ENCODE measurements at regions not wholly inside any gene's neighbourhood (a gene's known extent, or its start where the extent isn't known, plus 50 kb on each side); places are given as distances from the start of the nearest gene placed in this dataset.

DNA sequence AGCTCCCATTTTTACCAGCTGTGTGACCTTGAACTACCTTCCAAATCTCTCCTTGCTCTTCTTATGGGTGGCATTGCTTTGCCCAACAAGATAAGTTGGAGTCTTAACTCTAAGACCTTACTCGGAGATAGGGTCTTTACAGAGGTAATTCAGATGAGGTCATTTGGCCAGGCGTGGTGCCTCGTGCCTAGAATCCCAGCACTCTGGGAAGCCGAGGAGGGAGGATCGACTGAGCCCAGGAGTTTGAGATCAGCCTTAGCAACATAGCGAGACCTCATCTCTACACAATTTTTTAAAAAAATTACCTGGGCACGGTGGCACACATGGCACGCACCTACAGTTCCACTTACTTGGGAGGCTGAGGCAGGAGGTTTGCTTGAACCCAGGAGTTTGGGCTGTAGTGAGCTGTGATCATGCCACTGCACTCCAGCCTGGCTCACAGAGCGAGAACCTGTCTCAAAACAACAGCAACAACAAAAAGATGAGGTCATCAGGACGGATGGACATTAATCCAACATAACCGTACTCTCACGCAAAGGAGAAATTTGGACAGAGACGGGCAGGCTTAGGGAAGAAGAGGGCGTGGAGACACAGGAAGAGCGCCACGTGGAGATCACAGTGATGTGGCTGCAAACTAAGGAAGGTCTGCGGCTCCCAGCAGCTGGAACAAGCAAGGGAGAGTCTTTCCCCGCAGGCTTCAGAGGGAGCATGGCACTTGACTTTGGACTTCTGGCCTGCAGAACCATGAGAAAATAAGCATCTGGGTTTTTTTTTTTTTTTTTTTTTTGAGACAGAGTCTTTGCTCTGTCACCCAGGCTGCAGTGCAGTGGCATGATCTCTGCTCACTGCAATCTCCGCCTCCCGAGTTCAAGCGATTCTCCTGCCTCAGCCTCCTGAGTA, 122.3 kb upstream of the CARD11 start:
- no peak for DNase-seq
- Histone ChIP-seq H3K36me3 (no peaks in the 10 kb centered on the region), H3K27me3 (no peaks in the 10 kb centered on the region), H3K9me3 (no peaks in the 10 kb centered on the region), H3K4me1 (no peaks in the 10 kb centered on the region), H3K4me3 (no peak overlapping the region), H3K27ac (no peak overlapping the region)
- intact Hi-C loops (cut with DNase I) = no loop called here
- no peak for TF ChIP-seq CTCF (IDR thresholded peaks at IDR 0.05)
- no peak for ATAC-seq

- H3K4me1 ChIP-seq = no peaks in the 10 kb centered on the region
- intact Hi-C loops (cut with DNase I) = no loop called here
- no peak overlapping the region for H3K4me3 ChIP-seq
- no peak overlapping the region for H3K27ac ChIP-seq
- H3K27me3 ChIP-seq = no peaks in the 10 kb centered on the region
- H3K9me3 ChIP-seq = no peaks in the 10 kb centered on the region
- DNase-seq (no peak), ATAC-seq (no peak)
- H3K36me3 ChIP-seq = no peaks in the 10 kb centered on the region
- TF ChIP-seq CTCF (IDR thresholded peaks at IDR 0.05) = no peak
These were observed 123.9 kb upstream of the CARD11 start for GRCh38 chr7:3167551-3167950.

DNA sequence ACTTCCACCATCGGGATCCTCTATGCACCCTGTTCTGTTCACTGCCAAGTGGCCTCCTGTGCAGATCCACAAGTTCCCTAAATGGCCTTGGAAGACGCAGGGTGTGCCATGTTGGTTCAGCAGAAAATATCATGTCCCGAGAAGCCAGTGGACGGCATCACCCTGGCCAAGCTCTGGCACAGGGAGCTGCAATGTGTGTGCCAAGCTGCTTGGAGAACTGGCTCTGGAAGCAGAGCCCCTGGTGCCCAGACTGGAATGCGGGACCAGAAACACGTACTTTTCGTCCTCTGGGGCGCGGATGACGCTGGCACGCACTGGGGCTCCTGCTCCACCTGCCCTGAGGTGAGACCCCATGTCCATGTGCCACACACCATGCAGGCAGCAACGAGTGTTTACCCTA, 124.7 kb upstream of the CARD11 start:
- no peak overlapping the region for H3K27ac ChIP-seq
- no peaks in the 10 kb centered on the region for H3K36me3 ChIP-seq
- H3K4me1 ChIP-seq = no peaks in the 10 kb centered on the region
- no peaks in the 10 kb centered on the region for H3K27me3 ChIP-seq
- H3K9me3 ChIP-seq = no peaks in the 10 kb centered on the region
- no peak for TF ChIP-seq CTCF (IDR thresholded peaks at IDR 0.05)
- DNase-seq (no peak), ATAC-seq (no peak)
- no peak overlapping the region for H3K4me3 ChIP-seq
- intact Hi-C loops (cut with DNase I) = no loop called here

DNA sequence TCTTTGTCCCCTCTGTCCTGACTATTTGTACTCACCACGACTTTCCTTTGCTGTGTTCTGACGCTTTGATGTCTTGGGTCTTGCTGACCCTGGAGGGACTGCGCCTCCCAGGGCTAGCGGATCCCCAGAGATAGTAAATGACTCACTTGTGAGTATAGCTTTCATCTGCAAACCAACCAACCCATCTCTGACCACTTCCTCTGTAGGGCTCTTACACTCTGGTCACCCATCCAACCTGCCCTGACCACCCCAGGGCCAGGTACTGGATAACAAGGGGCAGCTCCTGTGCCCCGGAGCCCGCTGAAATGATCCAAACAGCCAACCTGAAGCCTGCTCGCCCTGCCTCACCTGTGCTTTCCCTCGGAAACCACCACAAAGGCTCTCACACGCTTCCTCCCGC, 125.2 kb upstream of the CARD11 start:
- H3K4me3 ChIP-seq = no peak overlapping the region
- no peak for TF ChIP-seq CTCF (IDR thresholded peaks at IDR 0.05)
- H3K4me1 ChIP-seq = no peaks in the 10 kb centered on the region
- intact Hi-C loops (cut with DNase I) = no loop called here
- DNase-seq = no peak
- no peaks in the 10 kb centered on the region for H3K9me3 ChIP-seq
- no peak for ATAC-seq
- no peaks in the 10 kb centered on the region for H3K27me3 ChIP-seq
- H3K36me3 ChIP-seq = no peaks in the 10 kb centered on the region
- no peak overlapping the region for H3K27ac ChIP-seq

GRCh38 chr7:3172768-3173280, 128.2 kb upstream of the SDK1 start:
- Histone ChIP-seq H3K4me3 (no peak overlapping the region), H3K27ac (no peak overlapping the region), H3K4me1 (no peaks in the 10 kb centered on the region), H3K9me3 (no peaks in the 10 kb centered on the region), H3K36me3 (no peaks in the 10 kb centered on the region), H3K27me3 (peaks cover under 1% of the 10 kb centered on the region)
- DNase-seq = no peak
- ATAC-seq = no peak
- intact Hi-C loops (cut with DNase I) = no loop called here
- TF ChIP-seq CTCF (IDR thresholded peaks at IDR 0.05) = no peak

Measured in upper lobe of right lung (tissue), 1 donor.